HCT116 (cell line): ENCODE measurements at regions not wholly inside any gene's neighbourhood (a gene's known extent, or its start where the extent isn't known, plus 50 kb on each side); places are given as distances from the start of the nearest gene placed in this dataset.

Experiments
- ATAC-seq: fragments of 200-7000 bp; cut with Tn5 transposase; 2 replicates; pipeline ENCODE4 v1.9.1; 2020; ENCODE audit warnings: mild to moderate bottlenecking, moderate library complexity
- BruUV-seq: library from RNA; stranded (reverse); fragments of 400-500 nt; replicated peaks from 2 replicates; lab custom pipeline; 2021; lab: Mats Ljungman, UMichigan
- CTCF ChIA-PET: fragments of 300-600 bp; sonication (Branson Sonifier 250); formaldehyde crosslinking; loops from one replicate; lab custom pipeline; 2021; ENCODE audit warnings: antibody characterized with exemption; lab: Charles Lee
- POLR2A ChIA-PET: fragments of 300-600, 350-600 bp; sonication (Branson Sonifier 250); formaldehyde crosslinking; loops from one replicate; lab custom pipeline; 2021; ENCODE audit warnings: antibody characterized with exemption; lab: Charles Lee
- RAD21 ChIA-PET, 2 experiments: fragments of 300-600 bp; sonication (Branson Sonifier 250); formaldehyde crosslinking; loops; one replicate each; lab custom pipeline; 2023; ENCODE audit warnings: low total read pairs in 2 of 2; ENCODE audit not compliant: uncharacterized antibody in 2 of 2, unreplicated experiment in 2 of 2, low non-redundant PET in 1 of 2; lab: Charles Lee
- DNase-seq: peaks from one replicate; pipeline ENCODE4 v3.0.0-alpha.2; 2010; ENCODE audit warnings: low read depth, low spot score
- H2AFZ ChIP-seq: fragments of 200-600 bp; shearing (Covaris generic), sonication (generic); 2 replicates; pipeline ENCODE4 v1.6.1; 2017; ENCODE audit warnings: low read depth, mixed run types, mixed read lengths, antibody characterized with exemption, low read length; ENCODE audit not compliant: poor library complexity, severe bottlenecking
- H3K27ac ChIP-seq: 2 replicates; pipeline ENCODE4 v1.5.1; 2012; ENCODE audit warnings: low read depth, low read length
- H3K27me3 ChIP-seq: fragments of 200-600 bp; sonication (generic); 2 replicates; pipeline ENCODE4 v1.6.1; 2016; ENCODE audit warnings: mixed run types, low read length, mixed read lengths; ENCODE audit not compliant: insufficient read depth
- H3K36me3 ChIP-seq, 2 experiments: fragments of 200-500 bp in 1 of 2; fragments of 200-600 bp in 1 of 2; sonication (Bioruptor generic) in 1 of 2; sonication (generic) in 1 of 2; 2 replicates each; pipeline versions ENCODE4 v1.5.1 to v1.6.1; 2014 to 2016; ENCODE audit warnings: low read length in 2 of 2, inconsistent platforms in 1 of 2, mixed read lengths in 1 of 2, mixed run types in 1 of 2; ENCODE audit not compliant: insufficient read depth in 2 of 2, control insufficient read depth in 1 of 2
- H3K4me1 ChIP-seq, 2 experiments: fragments of 200-600 bp in 1 of 2; sonication (generic) in 1 of 2; 2 replicates each; pipeline versions ENCODE4 v1.5.1 to v1.6.1; 2012 to 2017; ENCODE audit warnings: low read length in 2 of 2, inconsistent platforms in 1 of 2, mild to moderate bottlenecking in 1 of 2, mixed read lengths in 1 of 2, mixed run types in 1 of 2, moderate library complexity in 1 of 2; ENCODE audit not compliant: insufficient read depth in 2 of 2, control insufficient read depth in 1 of 2
- H3K4me2 ChIP-seq: fragments of 200-600 bp; sonication (generic); 2 replicates; pipeline ENCODE4 v1.6.1; 2017; ENCODE audit warnings: mixed run types, low read length, mixed read lengths
- H3K4me3 ChIP-seq, 2 experiments: fragments of 200-600 bp in 1 of 2; sonication (generic) in 1 of 2; replicated peaks in 1 of 2; 2 replicates each; pipeline ENCODE4 v1.5.1; 2011 to 2016; ENCODE audit warnings: low read length in 2 of 2, control low read depth in 1 of 2, low read depth in 1 of 2, mild to moderate bottlenecking in 1 of 2, mixed read lengths in 1 of 2, mixed run types in 1 of 2
- H3K79me2 ChIP-seq: fragments of 200-600 bp; sonication (generic); 2 replicates; pipeline ENCODE4 v1.6.1; 2017; ENCODE audit warnings: mild to moderate bottlenecking, mixed run types, low read length, moderate library complexity, mixed read lengths; ENCODE audit not compliant: insufficient read depth
- H3K9ac ChIP-seq: fragments of 200-600 bp; sonication (generic); 2 replicates; pipeline ENCODE4 v1.6.1; 2016; ENCODE audit warnings: low read length, mixed read lengths
- H3K9me2 ChIP-seq: fragments of 200-600 bp; sonication (generic), shearing (Covaris generic); 2 replicates; pipeline ENCODE4 v1.6.1; 2017; ENCODE audit warnings: mixed run types, mild to moderate bottlenecking, moderate library complexity; ENCODE audit not compliant: insufficient read depth
- H3K9me3 ChIP-seq, 2 experiments: fragments of 200-500 bp in 1 of 2; fragments of 200-600 bp in 1 of 2; sonication (Bioruptor generic) in 1 of 2; sonication (generic) in 1 of 2; 2 replicates each; pipeline ENCODE4 v1.6.1; 2014 to 2017; ENCODE audit warnings: low read length in 2 of 2, mixed read lengths in 2 of 2, inconsistent platforms in 1 of 2, low read depth in 1 of 2, mild to moderate bottlenecking in 1 of 2, mixed run types in 1 of 2, moderate library complexity in 1 of 2; ENCODE audit not compliant: control insufficient read depth in 1 of 2, insufficient read depth in 1 of 2
- H4K20me1 ChIP-seq: fragments of 200-600 bp; sonication (generic), shearing (Covaris generic); 2 replicates; pipeline ENCODE4 v1.6.1; 2017; ENCODE audit warnings: mixed run types, mild to moderate bottlenecking, moderate library complexity; ENCODE audit not compliant: insufficient read depth
- CBX3 ChIP-seq: IDR thresholded peaks from 2 replicates; pipeline ENCODE4 v1.6.1; 2012; ENCODE audit warnings: low read depth
- CEBPB ChIP-seq: IDR thresholded peaks from 2 replicates; pipeline ENCODE4 v1.6.1; 2012; ENCODE audit warnings: low read depth
- EGR1 ChIP-seq: IDR thresholded peaks from 2 replicates; pipeline ENCODE4 v1.6.1; 2012; ENCODE audit warnings: low read depth
- EZH2 ChIP-seq: fragments of 200-600 bp; sonication (generic); IDR thresholded peaks from 2 replicates; pipeline ENCODE4 v1.6.1; 2017; ENCODE audit warnings: antibody characterized with exemption, mixed run types
- EZH2phosphoT487 ChIP-seq: fragments of 200-600 bp; IDR thresholded peaks from 2 replicates; pipeline ENCODE4 v1.6.1; 2018; ENCODE audit warnings: antibody characterized with exemption, borderline replicate concordance
- FOSL1 ChIP-seq: IDR thresholded peaks from 2 replicates; pipeline ENCODE4 v1.6.1; 2012; ENCODE audit warnings: low read depth
- JUND ChIP-seq: IDR thresholded peaks from 2 replicates; pipeline ENCODE4 v1.6.1; 2012
- POLR2A ChIP-seq: IDR thresholded peaks from 2 replicates; pipeline ENCODE4 v1.7.0; 2011; ENCODE audit warnings: borderline replicate concordance; ENCODE audit not compliant: insufficient read depth, insufficient read length; ENCODE audit errors: extremely low read depth
- POLR2AphosphoS5 ChIP-seq: IDR thresholded peaks from 2 replicates; pipeline ENCODE4 v1.6.1; 2011; ENCODE audit warnings: mild to moderate bottlenecking, low read depth, low read length, moderate library complexity
- SIN3A ChIP-seq: IDR thresholded peaks from 2 replicates; pipeline ENCODE4 v1.6.1; 2012; ENCODE audit warnings: low read depth
- SP1 ChIP-seq: IDR thresholded peaks from 2 replicates; pipeline ENCODE4 v1.6.1; 2012; ENCODE audit warnings: low read depth
- SRF ChIP-seq: IDR thresholded peaks from 2 replicates; pipeline ENCODE4 v1.6.1; 2012; ENCODE audit warnings: low read depth
- TCF7L2 ChIP-seq: IDR thresholded peaks from 2 replicates; pipeline ENCODE4 v1.7.0; 2011; ENCODE audit warnings: borderline replicate concordance, inconsistent platforms; ENCODE audit not compliant: insufficient read depth, insufficient read length; ENCODE audit errors: extremely low read depth
- ZNF274 ChIP-seq: fragments of 200-500 bp; sonication (Bioruptor generic); IDR thresholded peaks from 2 replicates; pipeline ENCODE4 v1.6.1; 2014; ENCODE audit warnings: mild to moderate bottlenecking, low read depth, low read length, inconsistent platforms
- intact Hi-C: fragments of 100-400 bp; cut with micrococcal nuclease; formaldehyde crosslinking; loops from 2 replicates; pipeline ENCODE4 v1.10.0; 2022
- TF ChIP-seq, protein P1 (sequence below): IDR thresholded peaks from 2 replicates; pipeline ENCODE4 v1.6.1; 2011; ENCODE audit warnings: mild to moderate bottlenecking, low read length, moderate library complexity; ENCODE audit not compliant: insufficient replicate concordance; ENCODE audit errors: extremely low read depth
- TF ChIP-seq, protein P2 (sequence below): IDR thresholded peaks from 2 replicates; pipeline ENCODE4 v1.6.1; 2012; ENCODE audit warnings: low read depth
- TF ChIP-seq, protein P3 (sequence below): IDR thresholded peaks from 2 replicates; pipeline ENCODE4 v1.6.1; 2012

DNA sequence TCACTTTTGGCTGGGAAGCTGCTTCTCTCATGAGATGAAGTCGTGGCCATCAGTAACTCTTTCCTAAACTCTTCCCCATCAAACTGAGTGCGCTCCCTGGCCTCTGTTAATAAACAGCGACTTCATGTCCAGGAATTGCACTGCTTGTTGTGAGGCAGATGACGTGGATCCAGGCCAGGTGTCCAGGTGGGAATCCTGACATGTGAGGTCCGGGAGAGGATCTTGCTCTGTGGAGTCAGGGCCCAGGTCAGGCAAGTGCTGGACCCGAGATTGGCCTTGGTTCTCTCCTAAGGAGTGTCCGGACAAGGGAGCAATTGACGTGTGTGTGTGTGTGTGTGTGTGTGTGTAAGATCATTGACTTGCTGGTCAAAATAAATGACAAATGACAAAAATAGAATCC lies 362.7 kb downstream of the GLRX3 start:
- ChIA-PET POLR2A (no interaction called here), RAD21 (no interaction called here), CTCF (no interaction called here)
- Histone ChIP-seq H2AFZ (no peak overlapping the region), H3K4me2 (no peak overlapping the region), H3K27ac (no peak overlapping the region), H3K9me3 (no peaks in the 10 kb centered on the region), H3K4me1 (no peaks in the 10 kb centered on the region), H3K9ac (no peak overlapping the region), H3K36me3 (no peaks in the 10 kb centered on the region), H3K4me3 (no peak overlapping the region), H4K20me1 (no peaks in the 10 kb centered on the region), H3K79me2 (no peaks in the 10 kb centered on the region), H3K9me2 (no peaks in the 10 kb centered on the region), H3K27me3 (no peaks in the 10 kb centered on the region)
- TF ChIP-seq POLR2A (no peak), TCF7L2 (no peak), EZH2phosphoT487 (no peak), SIN3A (no peak), SRF (no peak)
- BruUV-seq: no TSS peak
- no peak for ATAC-seq
- intact Hi-C loops: no loop called here
- DNase-seq: no peak

DNA sequence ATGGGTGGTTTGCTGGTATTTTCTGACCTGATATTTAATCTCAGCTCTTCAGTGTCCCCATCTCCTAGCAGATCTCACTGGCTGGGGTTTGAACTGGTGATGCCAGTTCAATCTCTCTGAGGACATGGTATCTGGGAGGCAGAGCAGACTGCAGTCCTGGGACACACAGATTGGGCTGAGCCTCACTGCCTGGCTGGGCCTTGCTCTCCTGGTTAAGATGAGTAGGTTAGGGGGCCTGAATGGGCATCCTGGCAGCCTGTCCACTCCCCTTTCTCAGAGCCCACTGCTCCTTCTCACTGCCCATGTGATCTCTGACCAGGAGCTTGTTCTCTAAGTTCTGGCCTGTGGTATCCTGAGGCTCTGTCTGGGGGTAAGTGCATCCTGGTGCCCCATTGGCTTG lies 363.4 kb downstream of the GLRX3 start:
- Histone ChIP-seq H3K9me2 (no peaks in the 10 kb centered on the region), H3K79me2 (no peaks in the 10 kb centered on the region), H4K20me1 (no peaks in the 10 kb centered on the region), H3K4me3 (no peak overlapping the region), H3K4me2 (no peak overlapping the region), H3K9ac (no peak overlapping the region), H3K36me3 (no peaks in the 10 kb centered on the region), H3K27ac (no peak overlapping the region), H3K27me3 (no peaks in the 10 kb centered on the region), H3K4me1 (no peaks in the 10 kb centered on the region), H2AFZ (no peak overlapping the region), H3K9me3 (no peaks in the 10 kb centered on the region)
- ATAC-seq (no peak), DNase-seq (no peak)
- BruUV-seq: no TSS peak
- intact Hi-C loops: no loop called here
- TF ChIP-seq, protein P1, sequence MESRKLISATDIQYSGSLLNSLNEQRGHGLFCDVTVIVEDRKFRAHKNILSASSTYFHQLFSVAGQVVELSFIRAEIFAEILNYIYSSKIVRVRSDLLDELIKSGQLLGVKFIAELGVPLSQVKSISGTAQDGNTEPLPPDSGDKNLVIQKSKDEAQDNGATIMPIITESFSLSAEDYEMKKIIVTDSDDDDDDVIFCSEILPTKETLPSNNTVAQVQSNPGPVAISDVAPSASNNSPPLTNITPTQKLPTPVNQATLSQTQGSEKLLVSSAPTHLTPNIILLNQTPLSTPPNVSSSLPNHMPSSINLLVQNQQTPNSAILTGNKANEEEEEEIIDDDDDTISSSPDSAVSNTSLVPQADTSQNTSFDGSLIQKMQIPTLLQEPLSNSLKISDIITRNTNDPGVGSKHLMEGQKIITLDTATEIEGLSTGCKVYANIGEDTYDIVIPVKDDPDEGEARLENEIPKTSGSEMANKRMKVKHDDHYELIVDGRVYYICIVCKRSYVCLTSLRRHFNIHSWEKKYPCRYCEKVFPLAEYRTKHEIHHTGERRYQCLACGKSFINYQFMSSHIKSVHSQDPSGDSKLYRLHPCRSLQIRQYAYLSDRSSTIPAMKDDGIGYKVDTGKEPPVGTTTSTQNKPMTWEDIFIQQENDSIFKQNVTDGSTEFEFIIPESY: no peak
- TF ChIP-seq, protein P2, sequence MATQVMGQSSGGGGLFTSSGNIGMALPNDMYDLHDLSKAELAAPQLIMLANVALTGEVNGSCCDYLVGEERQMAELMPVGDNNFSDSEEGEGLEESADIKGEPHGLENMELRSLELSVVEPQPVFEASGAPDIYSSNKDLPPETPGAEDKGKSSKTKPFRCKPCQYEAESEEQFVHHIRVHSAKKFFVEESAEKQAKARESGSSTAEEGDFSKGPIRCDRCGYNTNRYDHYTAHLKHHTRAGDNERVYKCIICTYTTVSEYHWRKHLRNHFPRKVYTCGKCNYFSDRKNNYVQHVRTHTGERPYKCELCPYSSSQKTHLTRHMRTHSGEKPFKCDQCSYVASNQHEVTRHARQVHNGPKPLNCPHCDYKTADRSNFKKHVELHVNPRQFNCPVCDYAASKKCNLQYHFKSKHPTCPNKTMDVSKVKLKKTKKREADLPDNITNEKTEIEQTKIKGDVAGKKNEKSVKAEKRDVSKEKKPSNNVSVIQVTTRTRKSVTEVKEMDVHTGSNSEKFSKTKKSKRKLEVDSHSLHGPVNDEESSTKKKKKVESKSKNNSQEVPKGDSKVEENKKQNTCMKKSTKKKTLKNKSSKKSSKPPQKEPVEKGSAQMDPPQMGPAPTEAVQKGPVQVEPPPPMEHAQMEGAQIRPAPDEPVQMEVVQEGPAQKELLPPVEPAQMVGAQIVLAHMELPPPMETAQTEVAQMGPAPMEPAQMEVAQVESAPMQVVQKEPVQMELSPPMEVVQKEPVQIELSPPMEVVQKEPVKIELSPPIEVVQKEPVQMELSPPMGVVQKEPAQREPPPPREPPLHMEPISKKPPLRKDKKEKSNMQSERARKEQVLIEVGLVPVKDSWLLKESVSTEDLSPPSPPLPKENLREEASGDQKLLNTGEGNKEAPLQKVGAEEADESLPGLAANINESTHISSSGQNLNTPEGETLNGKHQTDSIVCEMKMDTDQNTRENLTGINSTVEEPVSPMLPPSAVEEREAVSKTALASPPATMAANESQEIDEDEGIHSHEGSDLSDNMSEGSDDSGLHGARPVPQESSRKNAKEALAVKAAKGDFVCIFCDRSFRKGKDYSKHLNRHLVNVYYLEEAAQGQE: no peak
- TF ChIP-seq SIN3A (no peak), SRF (no peak), ZNF274 (no peak), EZH2 (no peak), CBX3 (no peak), SP1 (no peak), JUND (no peak), TCF7L2 (no peak), EGR1 (no peak), CEBPB (no peak), EZH2phosphoT487 (no peak), POLR2AphosphoS5 (no peak), FOSL1 (no peak)
- TF ChIP-seq, protein P3, sequence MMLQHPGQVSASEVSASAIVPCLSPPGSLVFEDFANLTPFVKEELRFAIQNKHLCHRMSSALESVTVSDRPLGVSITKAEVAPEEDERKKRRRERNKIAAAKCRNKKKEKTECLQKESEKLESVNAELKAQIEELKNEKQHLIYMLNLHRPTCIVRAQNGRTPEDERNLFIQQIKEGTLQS: no peak
- ChIA-PET CTCF (no interaction called here), RAD21 (no interaction called here), POLR2A (no interaction called here)
